WTC11 (cell line): ENCODE measurements at regions not wholly inside any gene's neighbourhood (a gene's known extent, or its start where the extent isn't known, plus 50 kb on each side); places are given as distances from the start of the nearest gene placed in this dataset.

Experiments used
- ATF6 ChIP-seq: sonication (generic); formaldehyde crosslinking; IDR thresholded peaks from 2 replicates; pipeline ENCODE4 v1.8.1; 2023; ENCODE audit warnings: mild to moderate bottlenecking, missing genetic modification reagents
- CTCF ChIP-seq: fragments of 200-600 bp; IDR thresholded peaks from 2 replicates; pipeline ENCODE4 v1.8.0; 2022; ENCODE audit warnings: antibody characterized with exemption
- FOXK1 ChIP-seq: sonication (generic); formaldehyde crosslinking; IDR thresholded peaks from 2 replicates; pipeline ENCODE4 v1.8.0; 2022; ENCODE audit warnings: mild to moderate bottlenecking, moderate library complexity, missing genetic modification reagents
- TP53 ChIP-seq: sonication (generic); formaldehyde crosslinking; IDR thresholded peaks from 2 replicates; pipeline ENCODE4 v1.8.1; 2023; ENCODE audit warnings: mild to moderate bottlenecking, missing genetic modification reagents
- TF ChIP-seq, protein P1 (sequence below): sonication (generic); formaldehyde crosslinking; IDR thresholded peaks from 2 replicates; pipeline ENCODE4 v1.8.1; 2023; ENCODE audit warnings: mild to moderate bottlenecking, missing genetic modification reagents, borderline replicate concordance
- TF ChIP-seq, protein P2 (sequence below): sonication (generic); formaldehyde crosslinking; IDR thresholded peaks from 2 replicates; pipeline ENCODE4 v1.8.1; 2023; ENCODE audit warnings: mild to moderate bottlenecking, missing genetic modification reagents, moderate library complexity

- TF ChIP-seq CTCF (no peak; the same call in 1 of the 2 replicates), TP53 (no peak), ATF6 (CRISPR knock-in tag) (no peak), FOXK1 (CRISPR knock-in tag) (no peak)
- TF ChIP-seq, protein P1, sequence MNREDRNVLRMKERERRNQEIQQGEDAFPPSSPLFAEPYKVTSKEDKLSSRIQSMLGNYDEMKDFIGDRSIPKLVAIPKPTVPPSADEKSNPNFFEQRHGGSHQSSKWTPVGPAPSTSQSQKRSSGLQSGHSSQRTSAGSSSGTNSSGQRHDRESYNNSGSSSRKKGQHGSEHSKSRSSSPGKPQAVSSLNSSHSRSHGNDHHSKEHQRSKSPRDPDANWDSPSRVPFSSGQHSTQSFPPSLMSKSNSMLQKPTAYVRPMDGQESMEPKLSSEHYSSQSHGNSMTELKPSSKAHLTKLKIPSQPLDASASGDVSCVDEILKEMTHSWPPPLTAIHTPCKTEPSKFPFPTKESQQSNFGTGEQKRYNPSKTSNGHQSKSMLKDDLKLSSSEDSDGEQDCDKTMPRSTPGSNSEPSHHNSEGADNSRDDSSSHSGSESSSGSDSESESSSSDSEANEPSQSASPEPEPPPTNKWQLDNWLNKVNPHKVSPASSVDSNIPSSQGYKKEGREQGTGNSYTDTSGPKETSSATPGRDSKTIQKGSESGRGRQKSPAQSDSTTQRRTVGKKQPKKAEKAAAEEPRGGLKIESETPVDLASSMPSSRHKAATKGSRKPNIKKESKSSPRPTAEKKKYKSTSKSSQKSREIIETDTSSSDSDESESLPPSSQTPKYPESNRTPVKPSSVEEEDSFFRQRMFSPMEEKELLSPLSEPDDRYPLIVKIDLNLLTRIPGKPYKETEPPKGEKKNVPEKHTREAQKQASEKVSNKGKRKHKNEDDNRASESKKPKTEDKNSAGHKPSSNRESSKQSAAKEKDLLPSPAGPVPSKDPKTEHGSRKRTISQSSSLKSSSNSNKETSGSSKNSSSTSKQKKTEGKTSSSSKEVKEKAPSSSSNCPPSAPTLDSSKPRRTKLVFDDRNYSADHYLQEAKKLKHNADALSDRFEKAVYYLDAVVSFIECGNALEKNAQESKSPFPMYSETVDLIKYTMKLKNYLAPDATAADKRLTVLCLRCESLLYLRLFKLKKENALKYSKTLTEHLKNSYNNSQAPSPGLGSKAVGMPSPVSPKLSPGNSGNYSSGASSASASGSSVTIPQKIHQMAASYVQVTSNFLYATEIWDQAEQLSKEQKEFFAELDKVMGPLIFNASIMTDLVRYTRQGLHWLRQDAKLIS (CRISPR knock-in tag), result no peak
- TF ChIP-seq, protein P2, sequence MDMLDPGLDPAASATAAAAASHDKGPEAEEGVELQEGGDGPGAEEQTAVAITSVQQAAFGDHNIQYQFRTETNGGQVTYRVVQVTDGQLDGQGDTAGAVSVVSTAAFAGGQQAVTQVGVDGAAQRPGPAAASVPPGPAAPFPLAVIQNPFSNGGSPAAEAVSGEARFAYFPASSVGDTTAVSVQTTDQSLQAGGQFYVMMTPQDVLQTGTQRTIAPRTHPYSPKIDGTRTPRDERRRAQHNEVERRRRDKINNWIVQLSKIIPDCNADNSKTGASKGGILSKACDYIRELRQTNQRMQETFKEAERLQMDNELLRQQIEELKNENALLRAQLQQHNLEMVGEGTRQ (CRISPR knock-in tag), result no peak
Observed at GRCh38 chr11:31871310-31872075, 60.4 kb upstream of the PAX6 start.
